Stimulated activated CD8-positive, alpha-beta memory T cell treated with anti-CD3 and anti-CD28 coated beads, Interleukin-15, amount 100 ng/mL, for 1 hour (primary cell): ENCODE measurements at regions not wholly inside any gene's neighbourhood (a gene's known extent, or its start where the extent isn't known, plus 50 kb on each side); places are given as distances from the start of the nearest gene placed in this dataset.
"Not testable (repeated sequence)": the region's sequence is repeated elsewhere in the genome, so short reads cannot be mapped to it uniquely, and the experiment has no call there.

Source experiments
- DNase-seq: peaks from one replicate; pipeline ENCODE4 v3.0.0-alpha.2; 2020; ENCODE audit warnings: low read depth

DNA sequence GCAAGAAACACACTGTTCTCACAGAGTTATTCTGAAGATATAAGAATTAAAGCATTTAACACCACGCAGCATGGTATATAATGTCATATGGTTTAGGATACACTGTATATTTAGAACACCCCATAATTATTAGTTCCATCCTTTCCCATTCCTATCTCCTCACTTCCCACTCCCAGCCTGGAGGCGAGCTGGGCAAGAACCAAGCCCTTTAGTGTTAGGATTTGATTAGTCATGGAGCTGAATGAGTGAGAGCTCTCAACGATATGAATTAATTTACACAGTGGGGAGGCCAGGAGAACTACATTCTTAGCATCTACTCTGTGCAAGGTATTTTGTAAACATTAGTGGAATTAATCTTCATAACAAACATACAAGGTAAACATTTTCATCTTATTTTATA lies 934.3 kb downstream of the DIAPH3 start:
- DNase-seq, result no peak

GRCh38 chr13:59229861-59230260 lies 933.9 kb downstream of the DIAPH3 start:
- no peak for DNase-seq

DNA sequence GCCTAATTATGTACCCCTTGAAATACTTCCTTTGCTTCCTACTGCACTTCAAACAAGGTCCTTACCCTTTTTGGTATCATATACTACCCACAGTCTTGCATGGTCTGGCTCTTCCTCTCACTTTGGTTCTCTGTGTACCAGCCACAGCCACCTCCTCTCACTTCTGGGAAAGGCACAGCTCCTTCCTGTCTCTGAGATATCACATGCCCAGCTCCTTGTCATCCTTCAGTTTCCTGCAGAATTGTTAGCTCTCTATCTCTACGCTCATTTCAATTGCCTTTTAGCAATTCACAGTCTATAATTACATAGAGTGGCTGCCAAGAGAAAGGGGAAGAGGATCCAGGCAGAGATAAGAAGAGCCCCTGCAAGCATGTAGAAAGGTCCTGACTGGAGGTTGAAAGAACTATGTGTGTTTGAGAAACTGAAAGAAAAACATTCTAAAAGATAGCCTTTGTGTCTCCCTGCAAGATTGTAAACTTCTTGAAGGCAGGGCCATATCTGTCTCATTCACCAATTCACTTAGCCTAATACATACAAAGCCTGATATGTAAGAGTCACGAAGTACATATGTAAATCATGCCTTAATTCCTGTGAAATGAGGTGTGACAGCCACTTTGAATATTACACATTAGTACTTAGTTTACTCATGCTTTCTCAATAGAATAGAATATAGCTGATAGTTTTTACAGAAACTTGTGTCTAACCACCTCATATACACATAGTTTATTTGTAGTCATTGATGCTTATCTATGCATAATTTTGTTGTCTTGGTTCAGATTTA lies 933.1 kb downstream of the DIAPH3 start:
- no peak for DNase-seq

- no peak for DNase-seq
These were observed 927.3 kb downstream of the DIAPH3 start for GRCh38 chr13:59236309-59236919.

DNA sequence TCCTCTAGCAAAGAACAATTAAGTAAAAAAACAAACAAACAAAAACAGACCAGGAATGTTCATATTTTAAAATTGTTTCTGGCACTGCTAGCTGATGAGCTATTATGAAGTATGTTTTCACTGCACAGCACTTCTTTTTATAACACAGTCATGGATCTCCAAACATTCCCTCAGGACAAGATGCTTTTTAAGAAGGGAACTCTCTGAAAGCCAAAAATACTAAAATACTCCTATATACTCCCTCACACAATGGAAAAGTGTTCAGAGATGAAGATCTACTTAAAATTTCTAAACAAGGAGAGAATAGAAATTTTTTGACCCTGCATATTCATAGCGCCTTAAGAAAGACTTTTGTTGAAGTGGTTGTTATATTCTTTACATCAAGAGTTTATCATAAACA lies 926.8 kb downstream of the DIAPH3 start:
- no peak for DNase-seq

DNA sequence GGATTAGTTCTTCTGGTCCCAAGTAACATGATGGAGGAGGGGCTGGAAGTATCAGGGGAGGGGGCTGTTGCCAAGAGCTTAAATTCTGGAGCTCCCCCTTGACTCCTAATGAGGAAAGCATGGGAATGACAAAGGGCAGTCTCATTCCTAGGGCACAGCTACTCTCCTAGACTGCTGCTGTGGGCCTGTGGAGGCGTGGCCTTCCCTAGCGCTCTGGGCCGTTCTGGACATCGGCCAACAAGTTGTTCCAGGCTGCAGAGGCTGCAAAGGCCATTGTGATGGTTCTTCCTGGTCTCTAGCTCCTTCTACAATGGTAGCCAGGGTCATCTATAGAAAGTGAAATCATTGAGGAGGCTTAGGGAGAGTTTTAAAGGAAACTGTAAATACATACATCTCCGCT lies 916.6 kb downstream of the DIAPH3 start:
- DNase-seq, result no peak

DNA sequence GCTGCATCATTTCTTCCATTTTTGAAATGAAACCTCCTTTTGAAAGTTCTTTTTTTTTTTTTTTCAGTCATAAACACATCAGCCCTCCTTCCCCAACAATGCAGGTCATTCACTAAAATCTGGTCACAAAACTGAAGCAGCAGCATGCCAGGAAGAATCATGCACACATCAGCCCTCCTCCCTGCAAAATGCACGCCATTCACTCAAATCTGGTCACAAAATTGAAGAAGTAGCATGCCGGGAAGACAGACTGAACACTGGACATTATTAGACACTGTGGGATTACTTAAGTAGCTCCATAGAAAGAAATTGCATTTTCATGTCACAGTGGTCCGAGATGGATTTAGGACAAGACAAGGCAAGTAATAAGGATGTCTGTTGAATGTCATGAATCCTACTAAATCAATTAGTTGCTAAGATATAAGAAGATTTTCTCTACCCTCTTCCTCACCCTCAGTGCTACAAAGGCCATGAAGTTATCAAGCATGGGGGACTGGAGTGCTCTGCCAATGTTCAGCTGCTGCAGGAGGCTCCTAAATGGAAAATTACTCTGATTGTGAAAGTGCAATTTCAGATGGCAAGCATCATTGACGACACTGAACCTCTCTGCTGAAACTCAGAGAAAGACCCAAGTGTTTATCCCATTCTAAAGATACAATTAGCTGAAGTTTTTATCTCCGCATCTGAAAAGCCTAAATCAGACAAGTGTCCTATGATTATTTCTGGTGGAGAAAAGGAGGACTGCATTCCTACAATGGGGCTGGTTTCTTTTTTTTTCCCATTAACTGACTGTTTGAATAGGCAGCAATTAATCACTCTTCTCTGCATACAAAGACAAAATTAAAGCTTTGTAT lies 913.2 kb downstream of the DIAPH3 start:
- no peak for DNase-seq

GRCh38 chr13:59259165-59260000 lies 904.3 kb downstream of the DIAPH3 start:
- DNase-seq, result no peak

DNA sequence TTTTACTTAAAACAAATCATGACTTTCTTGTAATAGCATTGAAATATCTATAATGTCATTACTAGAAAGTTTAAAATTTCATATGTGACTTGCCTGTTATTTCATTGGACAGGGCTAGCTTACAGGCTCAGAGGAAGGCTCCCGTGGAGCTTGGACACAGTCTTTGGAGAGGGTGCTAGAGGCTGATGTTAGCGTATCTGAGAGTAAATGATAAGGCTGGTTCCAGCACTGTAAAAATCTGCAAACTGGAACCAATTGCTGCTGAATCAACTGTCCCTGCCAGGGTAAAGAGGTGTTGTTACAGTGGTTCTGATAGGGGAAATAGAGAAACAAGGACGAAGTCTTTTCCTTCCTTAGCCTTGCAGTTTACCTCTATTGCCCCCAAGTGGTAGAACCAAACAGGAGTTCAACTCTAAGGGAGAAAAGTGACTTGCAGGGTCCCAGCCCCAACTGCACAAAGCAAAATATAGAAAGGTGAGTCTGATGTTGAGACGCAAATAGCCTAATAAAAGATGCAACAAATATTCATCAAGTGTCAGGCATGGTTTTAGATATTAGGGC lies 901.7 kb downstream of the DIAPH3 start:
- DNase-seq, result no peak

- no peak for DNase-seq
These were observed 900.2 kb downstream of the DIAPH3 start for GRCh38 chr13:59263531-59263930.

- DNase-seq, result no peak
These were observed 897.2 kb downstream of the DIAPH3 start for GRCh38 chr13:59266478-59267063.

DNA sequence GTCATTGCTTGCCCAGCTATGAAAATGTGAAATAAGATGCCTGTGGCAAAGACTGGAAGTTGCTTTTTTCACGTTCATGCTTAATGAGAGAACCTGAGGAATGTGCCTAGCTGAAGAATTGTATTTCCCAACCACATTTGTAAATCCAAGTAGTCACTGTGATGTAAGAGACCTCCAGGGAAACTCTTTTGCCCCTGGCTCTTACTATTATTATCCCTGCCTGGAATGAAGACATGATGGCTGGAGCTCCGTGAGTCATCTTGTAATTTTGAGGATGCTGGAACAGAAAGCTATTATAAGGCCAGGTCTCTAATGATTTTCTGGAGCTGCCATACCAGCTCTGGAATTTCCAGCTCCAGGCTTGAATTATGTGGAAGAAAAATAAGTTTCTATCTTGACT lies 894.3 kb downstream of the DIAPH3 start:
- DNase-seq, result no peak

GRCh38 chr13:59270327-59270726 lies 893.4 kb downstream of the DIAPH3 start:
- no peak for DNase-seq

DNA sequence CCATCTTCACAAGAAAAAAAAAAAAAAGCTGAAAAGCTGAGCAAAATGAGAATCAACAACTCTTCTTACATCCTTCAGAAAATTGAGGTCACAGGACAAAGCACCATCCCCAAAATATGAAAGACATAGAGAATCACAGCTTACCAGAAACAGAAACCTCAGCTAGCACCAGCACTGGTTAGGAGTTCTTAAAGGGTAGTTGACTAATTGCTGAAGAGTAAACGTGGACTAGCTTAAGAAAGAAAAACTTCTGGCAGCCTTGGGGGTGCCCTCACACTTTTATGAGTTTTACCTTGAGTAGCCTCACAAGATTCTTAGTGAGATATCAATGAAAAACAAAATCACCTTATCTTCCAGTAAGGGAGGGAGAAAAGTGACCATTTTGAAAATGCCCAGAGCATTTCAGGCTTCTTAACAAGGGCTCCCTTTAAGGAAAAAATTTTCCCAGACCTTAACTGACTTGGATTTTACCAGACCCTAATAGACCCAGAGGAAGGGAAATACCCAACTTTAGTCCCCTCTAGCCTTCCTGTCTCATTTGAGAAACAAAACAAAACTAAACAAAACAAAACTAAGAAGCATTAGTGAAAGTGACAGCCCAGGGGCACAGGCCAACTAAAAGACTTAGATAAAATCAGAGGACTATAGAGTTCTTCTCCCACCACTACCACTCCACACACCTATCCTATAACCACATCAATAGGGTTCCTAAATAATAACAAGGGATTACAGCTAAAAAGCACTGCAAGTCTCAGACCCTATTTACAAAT lies 888.6 kb downstream of the DIAPH3 start:
- DNase-seq, result no peak

DNA sequence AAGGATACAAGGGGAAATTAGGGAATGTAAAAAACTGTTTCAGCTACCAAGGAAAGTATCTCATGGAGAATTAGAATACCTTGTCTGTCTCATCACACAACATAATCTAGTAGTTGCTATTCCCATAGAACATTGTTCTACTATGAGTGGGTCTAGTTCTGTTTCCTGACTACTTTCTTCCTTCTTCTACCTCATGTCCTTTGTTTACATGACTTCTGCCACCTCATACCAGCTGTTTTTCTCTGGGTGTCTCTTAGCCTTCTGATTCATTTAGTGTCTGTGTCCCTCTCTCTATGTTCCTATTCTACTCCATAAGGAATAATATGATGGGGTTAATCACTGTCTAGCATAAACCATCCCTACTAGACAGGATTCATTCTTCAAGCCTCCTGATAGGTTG lies 887.3 kb downstream of the DIAPH3 start:
- DNase-seq, result no peak

DNA sequence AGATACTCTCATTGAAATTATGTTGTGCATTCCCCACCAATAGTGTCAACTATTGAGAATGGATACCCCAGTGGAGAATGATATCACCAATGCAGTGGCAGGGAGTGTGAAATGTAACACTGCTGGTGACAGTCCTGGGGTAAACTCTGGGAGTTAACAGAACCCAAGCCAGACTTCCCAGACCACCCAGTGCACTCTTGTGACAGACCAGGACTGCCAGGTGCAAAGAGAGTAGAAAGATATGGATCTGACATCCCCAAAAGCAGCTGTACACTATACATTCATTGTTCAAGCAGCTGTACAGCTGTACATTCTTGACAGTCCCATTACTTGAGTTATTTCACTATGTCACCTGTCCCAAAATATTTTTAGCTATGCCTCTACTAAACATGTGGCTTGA lies 886.6 kb downstream of the DIAPH3 start:
- no peak for DNase-seq

DNA sequence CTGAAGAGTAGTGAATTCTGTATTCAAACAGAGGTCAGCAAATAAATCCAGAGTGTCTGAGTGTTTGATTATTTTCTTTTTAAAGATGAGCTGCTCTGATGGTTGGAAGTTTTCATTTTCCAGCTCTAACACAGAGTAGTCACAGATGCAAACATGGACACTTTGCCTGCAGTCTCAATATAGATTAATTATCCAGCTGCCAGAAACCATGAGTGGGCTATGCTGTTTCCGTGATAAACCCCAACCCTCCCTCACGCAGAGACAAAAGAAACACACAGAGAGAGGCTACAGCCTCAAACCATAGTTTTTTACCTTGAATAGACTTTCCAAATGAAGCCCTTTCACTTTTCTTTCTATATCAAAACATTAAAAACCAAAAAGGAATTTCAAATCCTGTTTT lies 884.7 kb downstream of the DIAPH3 start:
- DNase-seq, result no peak

GRCh38 chr13:59279576-59279975 lies 884.2 kb downstream of the DIAPH3 start:
- no peak for DNase-seq

DNA sequence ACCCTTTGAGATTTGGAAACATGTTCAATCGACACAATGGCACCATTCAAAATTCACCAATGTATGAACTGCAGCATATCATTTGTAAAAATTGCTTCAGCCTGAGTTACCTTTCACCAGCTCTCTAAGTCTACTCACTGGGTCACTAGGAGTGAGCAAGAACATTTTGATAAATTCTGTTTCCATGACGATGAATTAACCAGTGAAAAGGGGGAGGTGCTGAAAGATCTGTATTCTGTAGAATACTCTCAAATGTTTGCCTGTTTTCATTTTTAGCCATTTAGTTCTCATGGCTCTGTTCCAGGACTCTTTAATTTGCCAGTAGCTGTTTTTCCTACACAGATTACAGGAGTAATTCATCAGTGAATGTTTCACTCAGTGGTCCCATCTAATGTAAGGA lies 883.4 kb downstream of the DIAPH3 start:
- DNase-seq, result no peak

DNA sequence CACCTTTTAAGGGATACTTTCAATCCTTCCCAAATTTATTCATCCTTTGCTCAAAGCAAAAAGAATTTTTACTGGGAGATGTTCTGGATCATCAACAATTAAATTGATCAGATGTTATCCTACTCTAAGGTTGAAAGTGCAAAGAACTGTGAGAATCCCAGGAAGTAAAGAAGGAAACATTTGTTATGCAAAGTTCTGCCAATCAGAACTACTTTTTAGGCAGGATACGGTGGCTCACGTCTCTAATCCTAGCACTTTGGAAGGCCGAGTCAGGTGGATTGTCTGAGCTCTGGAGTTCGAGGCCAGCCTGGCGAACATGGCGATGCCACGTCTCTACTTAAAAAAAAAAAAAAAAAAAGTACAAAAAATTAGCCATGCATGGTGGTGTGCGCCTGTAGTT lies 882.3 kb downstream of the DIAPH3 start:
- DNase-seq, result no peak

DNA sequence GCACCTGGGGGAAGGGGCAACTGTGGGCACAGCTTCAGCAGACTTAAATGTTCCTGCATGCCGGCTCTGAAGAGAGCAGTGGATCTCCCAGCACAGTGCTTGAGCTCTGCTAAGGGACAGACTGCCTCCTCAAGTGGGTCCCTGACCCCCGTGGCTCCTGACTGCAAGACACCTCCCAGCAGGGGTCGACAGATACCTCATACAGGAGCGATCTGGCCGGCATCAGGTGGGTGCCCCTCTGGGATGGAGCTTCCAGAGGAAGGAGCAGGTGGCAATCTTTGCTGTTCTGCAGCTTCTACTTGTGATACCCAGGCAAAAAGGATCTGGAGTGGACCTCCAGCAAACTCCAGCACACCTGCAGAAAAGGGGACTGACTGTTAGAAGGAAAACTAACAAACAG lies 871.5 kb downstream of the DIAPH3 start:
- not testable (repeated sequence) for DNase-seq
